Tibial nerve (tissue), 4 donors: ENCODE measurements at regions not wholly inside any gene's neighbourhood (a gene's known extent, or its start where the extent isn't known, plus 50 kb on each side); places are given as distances from the start of the nearest gene placed in this dataset.

ENCODE experiments used
- DNase-seq, 2 donors: peaks; one replicate each; pipeline ENCODE4 v3.0.0-alpha.2; 2019; ENCODE audit warnings: low spot score in 2 of 2
- H3K27ac ChIP-seq, 4 donors: fragments of 200-600 bp; sonication (generic) in 3 of 4; one replicate each; pipeline ENCODE4 v1.5.1; 2017 to 2019; ENCODE audit warnings: mild to moderate bottlenecking in 1 of 4
- H3K27me3 ChIP-seq, 2 donors: fragments of 200-600 bp; sonication (generic) in 1 of 2; one replicate each; pipeline versions ENCODE4 v1.5.1 to v1.6.0; 2017 to 2019
- H3K36me3 ChIP-seq, 3 donors: fragments of 200-600 bp; sonication (generic); one replicate each; pipeline ENCODE4 v1.5.1; 2018 to 2019
- H3K4me1 ChIP-seq, 4 donors: fragments of 200-600 bp; sonication (generic) in 3 of 4; one replicate each; pipeline ENCODE4 v1.5.1; 2017 to 2019
- H3K4me3 ChIP-seq, 4 donors: fragments of 200-600 bp; sonication (generic) in 3 of 4; one replicate each; pipeline ENCODE4 v1.5.1; 2017 to 2019; ENCODE audit warnings: mild to moderate bottlenecking in 1 of 4, moderate library complexity in 1 of 4
- H3K9me3 ChIP-seq, 4 donors: fragments of 200-600 bp; sonication (generic) in 3 of 4; one replicate each; pipeline ENCODE4 v1.5.1; 2017 to 2019
- EP300 ChIP-seq, 2 donors: sonication (generic); formaldehyde crosslinking; IDR thresholded peaks; one replicate each; pipeline ENCODE4 v1.6.1; 2017; ENCODE audit warnings: antibody characterized with exemption in 2 of 2, mild to moderate bottlenecking in 1 of 2
- POLR2A ChIP-seq, 2 donors: fragments of 450-650 bp; IDR thresholded peaks; one replicate each; pipeline ENCODE4 v1.6.1; 2017; ENCODE audit warnings: antibody characterized with exemption in 2 of 2, mild to moderate bottlenecking in 2 of 2, moderate library complexity in 2 of 2
- WGBS, 2 donors: methylation state at CpG; one replicate each; pipeline ENCODE4 v1.1.5; 2018; 5-methylcytosine and 5-hydroxymethylcytosine counted together
- TF ChIP-seq, protein P1 (sequence below), 5 experiments: fragments of 200-600 bp in 3 of 5; fragments of 450-650 bp in 2 of 5; sonication (generic) in 3 of 5; IDR thresholded peaks; one replicate each; pipeline ENCODE4 v1.5.1; 2016 to 2019; ENCODE audit warnings: antibody characterized with exemption in 5 of 5, mild to moderate bottlenecking in 3 of 5, moderate library complexity in 2 of 5

DNA sequence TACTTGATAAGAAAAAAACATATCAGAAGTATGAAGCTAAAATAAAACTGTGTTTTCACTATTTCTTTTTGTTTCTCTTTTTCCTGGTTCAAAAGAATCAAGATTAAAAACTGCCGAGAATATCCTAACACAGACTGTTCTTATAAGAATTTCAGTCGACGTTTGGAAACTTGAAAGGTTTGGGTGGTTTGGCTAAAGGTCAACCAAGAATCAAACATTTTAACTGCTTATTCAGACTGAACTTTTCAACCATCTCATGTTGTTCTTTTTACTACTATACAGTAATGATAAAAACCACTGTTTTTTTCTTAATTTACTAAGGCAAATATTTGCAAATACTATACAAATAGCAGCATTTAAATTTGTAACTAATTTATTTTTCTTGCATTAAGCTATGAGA lies 308.5 kb upstream of the TFPI start:
- DNase-seq = no peak
- no peaks in the 10 kb centered on the region for H3K9me3 ChIP-seq
- TF ChIP-seq, protein P1, sequence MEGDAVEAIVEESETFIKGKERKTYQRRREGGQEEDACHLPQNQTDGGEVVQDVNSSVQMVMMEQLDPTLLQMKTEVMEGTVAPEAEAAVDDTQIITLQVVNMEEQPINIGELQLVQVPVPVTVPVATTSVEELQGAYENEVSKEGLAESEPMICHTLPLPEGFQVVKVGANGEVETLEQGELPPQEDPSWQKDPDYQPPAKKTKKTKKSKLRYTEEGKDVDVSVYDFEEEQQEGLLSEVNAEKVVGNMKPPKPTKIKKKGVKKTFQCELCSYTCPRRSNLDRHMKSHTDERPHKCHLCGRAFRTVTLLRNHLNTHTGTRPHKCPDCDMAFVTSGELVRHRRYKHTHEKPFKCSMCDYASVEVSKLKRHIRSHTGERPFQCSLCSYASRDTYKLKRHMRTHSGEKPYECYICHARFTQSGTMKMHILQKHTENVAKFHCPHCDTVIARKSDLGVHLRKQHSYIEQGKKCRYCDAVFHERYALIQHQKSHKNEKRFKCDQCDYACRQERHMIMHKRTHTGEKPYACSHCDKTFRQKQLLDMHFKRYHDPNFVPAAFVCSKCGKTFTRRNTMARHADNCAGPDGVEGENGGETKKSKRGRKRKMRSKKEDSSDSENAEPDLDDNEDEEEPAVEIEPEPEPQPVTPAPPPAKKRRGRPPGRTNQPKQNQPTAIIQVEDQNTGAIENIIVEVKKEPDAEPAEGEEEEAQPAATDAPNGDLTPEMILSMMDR (IDR thresholded peaks at IDR 0.05) = no peak
- TF ChIP-seq EP300 (IDR thresholded peaks at IDR 0.05) (no peak), POLR2A (IDR thresholded peaks at IDR 0.05) (no peak)
- 18 to 19% methylated on average over 3 of the region's 3 CpGs for WGBS, 2 donors
- peaks cover 0 to 16% (median 3%) of the 10 kb centered on the region in 4 donors for H3K4me1 ChIP-seq
- H3K36me3 ChIP-seq = no peaks in the 10 kb centered on the region
- H3K27me3 ChIP-seq = no peaks in the 10 kb centered on the region
- peak overlapping the region in 2 of 4 donors; percentile 19 to 49 for H3K27ac ChIP-seq
- H3K4me3 ChIP-seq = no peak overlapping the region

DNA sequence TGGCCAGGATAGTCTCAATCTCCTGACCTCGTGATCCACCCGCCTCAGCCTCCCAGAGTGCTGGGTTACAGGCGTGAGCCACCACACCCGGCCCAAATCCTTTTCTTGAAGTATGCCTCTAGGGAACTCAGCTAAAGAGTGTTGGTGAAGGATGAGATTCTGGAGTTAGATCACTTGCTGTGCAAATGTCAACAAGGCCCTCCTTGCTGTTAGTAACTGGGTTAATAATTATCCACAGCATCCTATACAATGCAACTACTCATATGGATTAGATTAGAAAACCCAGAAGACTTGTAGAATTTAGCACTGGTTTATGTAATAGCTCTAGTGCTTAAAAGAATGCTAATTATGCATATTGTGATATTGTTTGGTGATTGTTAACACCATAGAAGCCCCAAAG lies 310.8 kb upstream of the TFPI start:
- Histone ChIP-seq H3K4me3 (no peak overlapping the region), H3K4me1 (peaks cover 0 to 16% (median 3%) of the 10 kb centered on the region in 4 donors), H3K27me3 (no peaks in the 10 kb centered on the region), H3K36me3 (no peaks in the 10 kb centered on the region), H3K9me3 (no peaks in the 10 kb centered on the region), H3K27ac (no peak overlapping the region)
- DNase-seq = no peak
- TF ChIP-seq EP300 (IDR thresholded peaks at IDR 0.05) = no peak
- no peak for TF ChIP-seq POLR2A (IDR thresholded peaks at IDR 0.05)
- TF ChIP-seq, protein P1 (IDR thresholded peaks at IDR 0.05) = no peak
- 82 to 88% methylated on average over 4 of the region's 4 CpGs for whole genome bisulfite sequencing, 2 donors

- Histone ChIP-seq H3K36me3 (no peaks in the 10 kb centered on the region), H3K9me3 (no peaks in the 10 kb centered on the region), H3K27me3 (no peaks in the 10 kb centered on the region), H3K4me3 (no peak overlapping the region), H3K4me1 (peaks cover 0 to 13% (median 3%) of the 10 kb centered on the region in 4 donors), H3K27ac (no peak overlapping the region)
- WGBS, 2 donors = 90 to 94% methylated on average over 8 of the region's 8 CpGs
- no peak for DNase-seq
- no peak for TF ChIP-seq POLR2A (IDR thresholded peaks at IDR 0.05)
- TF ChIP-seq EP300 (IDR thresholded peaks at IDR 0.05) = no peak
- TF ChIP-seq, protein P1 (IDR thresholded peaks at IDR 0.05) = no peak
Observed at GRCh38 chr2:187867165-187867564, 312.9 kb upstream of the TFPI start.

DNA sequence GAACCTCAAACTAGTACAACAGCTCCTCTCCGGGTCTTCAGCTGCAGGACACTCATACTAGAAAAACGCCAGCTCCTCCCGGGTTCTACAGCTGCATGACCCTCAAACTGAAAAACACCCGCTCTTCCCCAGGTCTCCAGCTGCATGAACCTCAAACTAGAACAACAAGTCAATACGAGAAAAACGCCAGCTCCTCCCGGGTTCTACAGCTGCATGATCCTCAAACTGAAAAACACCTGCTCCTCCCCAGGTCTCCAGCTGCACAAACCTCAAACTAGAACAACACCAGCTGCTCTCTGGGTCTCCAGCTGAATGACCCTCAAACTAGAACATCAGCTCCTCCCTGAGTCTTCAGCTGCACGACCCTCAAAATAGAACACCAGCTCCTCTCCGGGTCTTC lies 315.0 kb upstream of the TFPI start:
- Histone ChIP-seq H3K4me1 (no peaks in the 10 kb centered on the region), H3K9me3 (no peaks in the 10 kb centered on the region), H3K27me3 (no peaks in the 10 kb centered on the region), H3K4me3 (no peak overlapping the region), H3K27ac (no peak overlapping the region), H3K36me3 (no peaks in the 10 kb centered on the region)
- WGBS, 2 donors = 72 to 81% methylated on average over 9 of the region's 9 CpGs
- no peak for DNase-seq
- TF ChIP-seq, protein P1 (IDR thresholded peaks at IDR 0.05) = no peak
- TF ChIP-seq EP300 (IDR thresholded peaks at IDR 0.05) = no peak
- no peak for TF ChIP-seq POLR2A (IDR thresholded peaks at IDR 0.05)

DNA sequence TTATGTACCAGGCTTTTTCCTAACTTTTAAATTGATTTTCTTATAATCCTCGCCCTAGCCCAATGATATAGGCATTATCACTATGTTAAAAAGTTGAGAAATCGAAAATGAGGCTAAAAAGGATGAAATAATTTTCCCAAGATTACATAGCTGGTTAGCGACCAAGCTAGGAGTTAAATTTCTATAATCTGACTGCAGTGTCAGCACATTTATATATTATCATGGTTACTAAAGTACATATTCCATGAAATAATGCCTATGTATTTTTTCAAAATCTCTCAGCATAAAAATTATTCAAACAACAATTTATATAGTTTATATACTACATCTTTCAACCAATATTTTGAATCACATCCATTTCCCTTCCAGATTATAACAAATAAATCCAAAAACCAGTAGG lies 317.3 kb upstream of the TFPI start:
- 89 to 94% methylated on average over 3 of the region's 3 CpGs for WGBS, 2 donors
- Histone ChIP-seq H3K27me3 (no peaks in the 10 kb centered on the region), H3K9me3 (no peaks in the 10 kb centered on the region), H3K4me3 (no peak overlapping the region), H3K36me3 (no peaks in the 10 kb centered on the region), H3K4me1 (peaks cover 0 to 4% (median 0%) of the 10 kb centered on the region in 4 donors), H3K27ac (no peak overlapping the region)
- TF ChIP-seq POLR2A (IDR thresholded peaks at IDR 0.05) = no peak
- TF ChIP-seq EP300 (IDR thresholded peaks at IDR 0.05) = no peak
- TF ChIP-seq, protein P1 (IDR thresholded peaks at IDR 0.05) = no peak
- DNase-seq = no peak
